ENCODE measurements at regions not wholly inside any gene's neighbourhood (a gene's known extent, or its start where the extent isn't known, plus 50 kb on each side); places are given as distances from the start of the nearest gene placed in this dataset.

DNA sequence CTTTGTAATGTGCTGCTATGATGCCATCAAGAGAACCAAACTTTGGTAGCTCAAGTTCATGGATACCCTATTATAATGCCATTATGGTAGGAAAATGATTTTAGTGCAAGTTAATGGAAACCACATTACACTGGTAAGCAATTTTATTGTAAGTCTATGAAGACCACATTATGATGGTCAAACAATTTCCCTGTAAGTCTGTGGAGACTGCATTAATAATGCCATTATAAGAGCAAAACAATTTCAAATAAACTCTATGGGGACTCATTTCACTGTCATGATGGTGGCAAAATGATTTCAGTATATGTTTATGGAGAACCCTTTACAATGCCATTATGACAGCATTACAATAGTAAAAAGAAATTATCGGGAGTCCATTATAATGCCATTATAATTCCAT is 602.0 kb upstream of the MEF2C start:
- Mint-ChIP-seq H3K4me1 (ENCODE audit: low read depth, unreplicated experiment) (peaks cover 4% of the 10 kb centered on the region), H3K36me3 (ENCODE audit: unreplicated experiment) (no peaks in the 10 kb centered on the region), H3K9me3 (ENCODE audit: unreplicated experiment) (no peaks in the 10 kb centered on the region), H3K27me3 (ENCODE audit: unreplicated experiment) (no peaks in the 10 kb centered on the region), H3K4me3 (ENCODE audit: unreplicated experiment) (no peak overlapping the region), H3K27ac (ENCODE audit: unreplicated experiment) (no peak overlapping the region)
- TF ChIP-seq, protein P1, sequence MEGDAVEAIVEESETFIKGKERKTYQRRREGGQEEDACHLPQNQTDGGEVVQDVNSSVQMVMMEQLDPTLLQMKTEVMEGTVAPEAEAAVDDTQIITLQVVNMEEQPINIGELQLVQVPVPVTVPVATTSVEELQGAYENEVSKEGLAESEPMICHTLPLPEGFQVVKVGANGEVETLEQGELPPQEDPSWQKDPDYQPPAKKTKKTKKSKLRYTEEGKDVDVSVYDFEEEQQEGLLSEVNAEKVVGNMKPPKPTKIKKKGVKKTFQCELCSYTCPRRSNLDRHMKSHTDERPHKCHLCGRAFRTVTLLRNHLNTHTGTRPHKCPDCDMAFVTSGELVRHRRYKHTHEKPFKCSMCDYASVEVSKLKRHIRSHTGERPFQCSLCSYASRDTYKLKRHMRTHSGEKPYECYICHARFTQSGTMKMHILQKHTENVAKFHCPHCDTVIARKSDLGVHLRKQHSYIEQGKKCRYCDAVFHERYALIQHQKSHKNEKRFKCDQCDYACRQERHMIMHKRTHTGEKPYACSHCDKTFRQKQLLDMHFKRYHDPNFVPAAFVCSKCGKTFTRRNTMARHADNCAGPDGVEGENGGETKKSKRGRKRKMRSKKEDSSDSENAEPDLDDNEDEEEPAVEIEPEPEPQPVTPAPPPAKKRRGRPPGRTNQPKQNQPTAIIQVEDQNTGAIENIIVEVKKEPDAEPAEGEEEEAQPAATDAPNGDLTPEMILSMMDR (IDR thresholded peaks at IDR 0.05; ENCODE audit: partially characterized antibody, unreplicated experiment): no peak
- no peak for DNase-seq

DNA sequence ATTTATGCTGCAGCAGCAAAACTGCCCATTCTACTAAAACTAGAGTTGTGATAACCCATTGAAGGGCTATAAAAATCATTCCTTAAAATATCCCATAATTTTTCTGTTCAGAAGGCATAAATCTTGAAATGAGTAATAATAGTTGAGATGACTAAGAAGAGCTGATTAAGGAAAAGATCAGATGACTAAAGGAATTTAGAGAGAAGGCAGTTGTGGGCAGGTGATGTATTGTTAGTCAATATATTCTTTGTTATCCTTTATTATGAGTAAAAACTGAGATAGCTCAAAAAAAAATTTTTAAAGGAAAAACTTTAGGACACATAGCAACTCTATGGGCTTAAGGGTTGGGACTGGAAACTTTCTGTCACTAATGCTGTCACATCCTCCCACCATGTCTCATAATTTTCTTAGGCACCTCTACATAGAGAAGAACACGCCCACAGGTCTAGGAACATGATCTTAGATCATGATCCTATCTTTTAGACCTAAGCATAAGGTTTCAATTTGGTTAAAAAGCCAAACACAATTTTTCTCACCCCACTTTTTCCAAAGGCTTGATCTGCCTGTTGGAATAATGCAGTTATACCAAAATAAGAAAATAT is 597.5 kb upstream of the MEF2C start:
- Mint-ChIP-seq H3K4me3 (ENCODE audit: unreplicated experiment) (no peak overlapping the region), H3K27ac (ENCODE audit: unreplicated experiment) (no peak overlapping the region), H3K4me1 (ENCODE audit: low read depth, unreplicated experiment) (peaks cover 4% of the 10 kb centered on the region), H3K36me3 (ENCODE audit: unreplicated experiment) (no peaks in the 10 kb centered on the region), H3K27me3 (ENCODE audit: unreplicated experiment) (peaks cover 3% of the 10 kb centered on the region), H3K9me3 (ENCODE audit: unreplicated experiment) (no peaks in the 10 kb centered on the region)
- DNase-seq: no peak
- TF ChIP-seq, protein P1 (IDR thresholded peaks at IDR 0.05; ENCODE audit: partially characterized antibody, unreplicated experiment): no peak

DNA sequence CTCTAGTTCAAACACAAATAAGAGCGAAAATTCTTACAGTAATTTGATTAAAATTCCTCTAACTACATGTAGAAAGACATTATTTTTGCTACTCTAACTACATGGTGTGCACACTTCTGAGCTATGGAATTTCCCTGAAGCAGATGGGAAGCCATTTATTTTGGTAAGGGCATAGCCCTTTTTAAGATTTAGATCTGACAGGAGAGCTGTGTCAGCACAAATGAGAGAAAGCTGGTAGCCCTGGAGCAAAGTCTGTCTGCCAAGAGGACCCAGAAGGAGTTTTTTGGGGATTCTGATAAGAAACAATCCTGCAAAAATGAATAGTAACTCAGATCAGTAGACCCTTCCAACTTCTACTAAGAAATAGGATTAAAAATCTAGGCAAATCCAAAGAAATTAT is 595.9 kb upstream of the MEF2C start:
- Mint-ChIP-seq H3K27ac (ENCODE audit: unreplicated experiment) (no peak overlapping the region), H3K4me1 (ENCODE audit: low read depth, unreplicated experiment) (peaks cover 4% of the 10 kb centered on the region)
- no peak for DNase-seq

DNA sequence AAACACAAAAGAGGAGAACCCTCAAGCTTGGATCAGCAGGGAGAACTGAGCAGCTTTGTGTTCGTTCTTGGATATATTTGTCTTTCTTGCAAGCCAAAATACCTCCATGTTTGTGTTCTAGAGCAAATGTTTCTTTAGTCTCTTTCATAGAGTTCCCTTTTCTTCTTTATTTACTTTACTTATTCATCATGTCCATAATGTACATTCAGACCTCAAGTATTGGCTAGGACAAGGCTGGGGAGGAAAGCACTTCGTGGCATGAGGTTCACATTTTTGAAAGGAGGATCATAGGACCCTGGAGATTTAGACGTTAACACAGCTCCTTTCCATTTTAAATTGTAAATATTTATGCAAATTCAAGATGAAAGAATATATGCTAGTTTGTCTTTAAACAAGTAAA is 590.2 kb upstream of the MEF2C start:
- TF ChIP-seq, protein P1 (IDR thresholded peaks at IDR 0.05; ENCODE audit: partially characterized antibody, unreplicated experiment): no peak
- no peak overlapping the region for H3K4me3 Mint-ChIP-seq (ENCODE audit: unreplicated experiment)
- H3K36me3 Mint-ChIP-seq (ENCODE audit: unreplicated experiment): no peaks in the 10 kb centered on the region
- DNase-seq: no peak
- H3K9me3 Mint-ChIP-seq (ENCODE audit: unreplicated experiment): no peaks in the 10 kb centered on the region
- no peaks in the 10 kb centered on the region for H3K4me1 Mint-ChIP-seq (ENCODE audit: low read depth, unreplicated experiment)
- H3K27ac Mint-ChIP-seq (ENCODE audit: unreplicated experiment): no peak overlapping the region
- H3K27me3 Mint-ChIP-seq (ENCODE audit: unreplicated experiment): peaks cover 3% of the 10 kb centered on the region

More for the DNA sequence above, 595.9 kb upstream of the MEF2C start:
- Mint-ChIP-seq H3K4me3 (ENCODE audit: unreplicated experiment) (no peak overlapping the region), H3K36me3 (ENCODE audit: unreplicated experiment) (no peaks in the 10 kb centered on the region), H3K27me3 (ENCODE audit: unreplicated experiment) (peaks cover 3% of the 10 kb centered on the region), H3K9me3 (ENCODE audit: unreplicated experiment) (no peaks in the 10 kb centered on the region)
- TF ChIP-seq, protein P1 (IDR thresholded peaks at IDR 0.05; ENCODE audit: partially characterized antibody, unreplicated experiment): no peak

DNA sequence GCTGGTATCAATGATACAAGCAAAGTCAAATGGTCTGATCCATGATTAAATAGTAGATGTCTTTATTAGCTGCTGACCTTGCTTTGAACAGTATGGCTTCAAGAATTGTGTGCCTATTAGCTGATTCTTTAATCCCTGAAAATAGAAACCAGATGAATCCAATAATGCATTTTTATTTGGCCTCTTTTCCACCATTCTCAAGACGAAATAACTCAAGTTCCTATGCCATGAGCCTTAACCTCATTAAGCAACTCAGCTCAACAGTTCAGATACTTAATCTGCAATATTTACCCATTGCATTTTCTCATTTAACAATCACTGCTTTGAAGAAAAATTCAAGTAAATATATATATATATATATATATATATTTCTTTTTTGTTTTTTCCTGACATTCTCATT is 588.6 kb upstream of the MEF2C start:
- no peak overlapping the region for H3K27ac Mint-ChIP-seq (ENCODE audit: unreplicated experiment)
- no peaks in the 10 kb centered on the region for H3K9me3 Mint-ChIP-seq (ENCODE audit: unreplicated experiment)
- no peaks in the 10 kb centered on the region for H3K36me3 Mint-ChIP-seq (ENCODE audit: unreplicated experiment)
- no peak overlapping the region for H3K4me3 Mint-ChIP-seq (ENCODE audit: unreplicated experiment)
- DNase-seq: no peak
- TF ChIP-seq, protein P1 (IDR thresholded peaks at IDR 0.05; ENCODE audit: partially characterized antibody, unreplicated experiment): no peak
- H3K4me1 Mint-ChIP-seq (ENCODE audit: low read depth, unreplicated experiment): no peaks in the 10 kb centered on the region
- H3K27me3 Mint-ChIP-seq (ENCODE audit: unreplicated experiment): no peaks in the 10 kb centered on the region
